GM19395 (cell line): ENCODE measurements at regions not wholly inside any gene's neighbourhood (a gene's known extent, or its start where the extent isn't known, plus 50 kb on each side); places are given as distances from the start of the nearest gene placed in this dataset.
A peak's percentile ranks its signal among the peaks of the same experiment; 100 is the strongest.
"Not testable (repeated sequence)": the region's sequence is repeated elsewhere in the genome, so short reads cannot be mapped to it uniquely, and the experiment has no call there.

ENCODE experiments used
- ATAC-seq: cut with Tn5 transposase; IDR thresholded peaks from one replicate; pipeline ENCODE4 v1.9.1; 2021; ENCODE audit warnings: mild to moderate bottlenecking, moderate library complexity; ENCODE audit not compliant: unreplicated experiment

DNA sequence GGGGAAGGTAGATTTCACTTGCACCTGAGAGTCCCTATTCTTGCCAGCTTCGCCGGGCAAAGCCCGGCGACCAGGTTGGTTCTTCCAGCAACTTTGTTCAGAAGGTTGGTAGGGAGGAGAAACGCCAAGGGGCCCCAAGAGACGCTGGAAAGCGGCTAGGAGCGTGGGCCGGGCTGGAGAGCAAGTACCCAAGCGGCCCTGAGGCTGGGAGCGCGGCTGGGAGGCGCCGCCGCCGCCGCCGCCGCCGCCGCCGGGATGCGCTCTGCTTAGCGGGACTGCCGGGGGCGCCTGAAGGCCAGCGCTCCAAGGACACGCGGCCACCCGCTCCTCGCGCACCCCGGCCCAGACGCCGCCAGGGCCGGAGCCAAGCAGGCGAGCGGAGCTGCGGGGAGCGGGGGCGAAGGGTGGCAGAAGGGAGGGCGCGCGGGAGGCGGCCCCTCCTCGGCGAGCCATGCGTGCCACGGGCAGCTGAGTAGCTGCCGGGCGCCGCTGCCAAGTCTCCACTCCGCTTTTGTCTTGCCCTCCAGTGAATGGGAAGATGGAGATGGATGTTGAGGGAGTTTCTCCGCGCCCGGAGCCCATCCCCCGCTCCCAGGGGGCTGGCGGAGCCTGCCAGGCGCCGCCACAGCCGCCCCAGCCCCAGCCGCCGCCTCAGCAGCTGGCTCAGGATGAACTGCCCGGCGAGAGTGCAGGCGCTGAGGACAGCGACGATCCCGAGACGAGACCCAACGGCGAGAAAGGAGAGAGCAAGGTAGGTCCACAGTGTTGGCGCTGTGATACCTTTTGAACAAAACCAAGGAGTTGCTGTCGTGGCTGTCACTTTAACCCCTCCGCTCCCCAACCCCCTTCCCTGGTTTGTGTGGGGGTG is 227.4 kb upstream of the AZI2 start:
- ATAC-seq = no peak

DNA sequence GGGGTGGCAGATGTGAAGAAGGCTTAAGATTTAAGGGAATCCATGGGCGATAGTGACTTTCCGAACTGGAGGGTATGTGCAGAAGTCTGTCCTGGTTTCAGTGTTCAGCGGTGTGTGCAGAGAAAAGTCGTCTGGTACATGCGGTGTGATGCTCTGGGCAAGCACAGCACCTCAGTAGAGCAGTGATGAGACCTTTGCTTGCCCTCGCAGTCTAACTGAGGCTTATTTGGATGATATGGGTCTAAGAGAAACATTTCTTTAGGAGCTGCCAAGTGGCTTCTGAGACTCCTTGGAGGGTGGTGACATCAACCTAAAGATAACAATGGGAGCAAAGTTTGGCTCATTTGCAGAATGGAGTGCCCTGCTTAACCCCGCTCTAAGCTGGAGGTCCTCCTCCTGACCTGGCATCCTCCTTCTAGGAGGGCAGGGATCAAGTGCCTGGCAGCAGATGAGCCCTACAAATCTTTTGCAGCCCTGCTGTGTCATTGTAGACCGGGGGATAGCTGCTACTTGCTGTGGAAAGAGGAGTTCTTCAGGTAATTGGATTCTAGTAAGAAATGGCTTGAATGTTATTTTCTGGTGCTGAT is 228.1 kb upstream of the AZI2 start:
- no peak for ATAC-seq

DNA sequence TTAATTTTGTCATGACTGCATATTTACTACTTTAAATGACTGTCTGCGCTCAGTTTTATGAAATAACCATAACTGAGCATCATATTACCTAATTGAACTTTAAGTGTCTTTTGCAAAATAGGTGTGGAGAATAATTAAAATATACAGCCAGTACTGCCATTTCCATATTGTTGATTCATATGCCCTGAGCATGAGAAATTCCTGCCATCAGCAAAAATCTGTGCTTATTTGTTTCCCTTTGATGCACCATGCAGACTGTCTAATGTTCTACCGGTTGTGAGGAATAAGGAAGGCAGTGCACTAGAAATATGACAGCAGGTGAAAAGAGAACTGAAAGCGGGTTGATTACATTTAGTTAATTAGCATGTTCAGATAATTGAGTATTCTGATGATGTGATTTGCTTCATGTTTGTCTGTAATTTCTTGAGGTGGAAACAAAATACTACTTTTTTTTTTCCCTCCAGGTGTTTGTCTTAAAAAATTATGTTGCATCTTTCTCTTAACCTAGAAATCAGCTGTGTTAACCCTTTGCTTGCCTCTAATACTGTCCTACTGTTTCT is 229.4 kb upstream of the AZI2 start:
- ATAC-seq = no peak

DNA sequence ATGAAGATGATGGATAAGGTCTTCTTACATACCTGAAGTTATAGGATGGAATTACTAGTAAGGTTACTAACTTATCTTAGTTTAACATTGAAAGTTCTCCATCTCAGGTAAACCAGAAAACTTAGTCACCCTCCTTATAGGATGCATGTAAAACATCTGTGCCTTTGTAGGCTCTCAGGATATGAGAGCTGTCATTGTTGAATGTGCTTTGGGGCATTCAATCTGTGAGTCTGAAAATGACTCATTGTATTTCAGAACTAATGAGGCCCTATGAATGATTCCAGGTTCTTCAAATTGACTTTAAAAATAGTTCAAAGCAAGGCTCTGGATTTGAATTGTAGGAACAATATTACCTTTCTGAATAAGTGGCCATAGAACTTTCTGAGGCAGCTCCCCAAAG is 237.7 kb upstream of the AZI2 start:
- ATAC-seq = no peak

DNA sequence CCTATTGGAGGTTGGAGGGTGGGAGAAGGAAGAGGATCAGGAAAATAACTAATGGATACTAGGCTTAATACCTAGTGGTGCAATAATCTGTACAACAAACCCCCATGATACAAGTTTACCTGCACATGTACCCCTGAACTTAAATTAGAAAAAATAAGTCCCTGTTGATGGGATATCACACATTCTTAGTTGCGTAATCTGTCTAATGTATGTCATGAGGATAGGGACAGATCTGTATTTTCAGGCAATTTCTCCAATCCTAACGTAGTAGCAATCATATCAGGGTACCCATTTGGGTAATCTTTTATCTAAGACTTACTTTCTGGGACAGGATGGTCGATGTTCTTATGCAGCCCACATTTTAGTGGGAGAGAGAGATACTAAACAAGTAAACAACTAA is 239.1 kb upstream of the AZI2 start:
- ATAC-seq = no peak

DNA sequence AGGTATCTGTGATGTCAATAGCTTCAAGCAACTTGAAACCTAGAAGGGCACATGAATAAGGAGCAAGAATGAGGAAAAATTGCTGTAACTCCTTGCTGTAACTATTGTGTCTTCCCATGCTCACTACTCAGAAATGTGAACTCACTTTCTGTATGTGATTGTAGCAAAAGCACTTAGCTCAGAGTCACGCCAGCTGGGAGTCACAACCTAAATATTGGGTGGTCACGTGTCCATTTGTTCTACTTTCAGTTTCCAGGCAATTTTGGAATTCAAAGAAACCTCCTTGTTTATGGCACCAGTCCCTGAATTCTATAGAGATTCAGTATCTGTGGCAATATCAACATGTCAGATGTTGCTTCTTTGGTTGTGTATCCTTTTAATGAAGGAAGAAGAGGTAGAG is 241.6 kb upstream of the AZI2 start:
- ATAC-seq = no peak

DNA sequence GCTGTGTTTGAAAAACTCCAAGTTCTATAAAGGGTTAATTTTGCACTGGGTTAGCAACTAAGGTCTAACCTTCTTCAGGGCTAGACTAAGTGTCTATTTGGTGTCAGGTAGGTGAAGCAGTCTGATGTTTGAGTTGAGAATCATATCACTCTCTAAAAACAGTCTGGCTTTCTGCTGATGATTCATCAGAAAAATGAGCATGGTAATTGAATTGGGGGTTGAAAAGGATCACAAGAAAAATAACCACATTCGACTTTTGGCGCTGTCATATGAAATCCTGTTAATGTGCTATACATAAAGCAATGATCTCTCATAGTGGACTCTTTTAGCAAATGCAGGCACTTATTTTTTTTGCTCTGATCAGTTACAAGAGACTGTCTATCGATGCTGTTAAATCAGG is 242.2 kb upstream of the AZI2 start:
- no peak for ATAC-seq

DNA sequence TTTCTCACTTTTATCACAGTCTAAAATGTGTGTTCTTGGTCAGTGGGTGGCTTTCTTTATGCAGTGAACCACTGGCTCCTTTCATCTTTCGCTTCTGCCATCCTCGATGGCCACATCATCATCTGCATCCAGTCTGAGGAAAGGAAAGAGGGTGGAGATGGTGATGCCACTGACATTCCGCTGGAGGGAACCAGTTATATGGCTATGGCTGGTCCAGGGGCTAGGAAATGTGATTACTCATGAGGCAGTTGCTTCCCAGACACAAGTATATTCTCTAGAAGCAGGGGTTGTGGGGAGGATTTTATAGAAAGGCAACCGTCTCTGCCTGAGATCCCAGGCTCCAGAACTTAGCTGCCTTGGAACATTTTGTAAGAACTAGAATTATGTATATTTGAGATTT is 246.7 kb upstream of the AZI2 start:
- no peak for ATAC-seq

DNA sequence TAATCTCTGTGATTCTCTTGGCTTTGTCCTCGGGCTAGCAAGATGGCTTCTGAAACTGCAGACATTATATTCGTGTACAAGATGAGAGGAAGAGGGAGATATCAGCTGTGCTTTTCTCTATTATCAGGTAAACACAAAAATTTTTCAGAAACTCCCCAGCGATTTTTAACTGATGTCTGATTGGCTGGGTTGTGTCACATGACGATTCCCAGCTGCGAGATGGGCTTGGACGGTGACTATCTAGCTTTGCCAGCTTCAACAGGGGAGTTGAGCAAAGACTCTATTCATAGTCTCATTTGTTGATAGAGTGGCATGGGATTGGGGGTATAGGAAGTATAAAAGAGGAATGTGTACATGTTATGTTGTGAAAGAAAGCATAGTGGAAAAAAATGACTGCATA is 248.8 kb upstream of the AZI2 start:
- ATAC-seq = no peak

DNA sequence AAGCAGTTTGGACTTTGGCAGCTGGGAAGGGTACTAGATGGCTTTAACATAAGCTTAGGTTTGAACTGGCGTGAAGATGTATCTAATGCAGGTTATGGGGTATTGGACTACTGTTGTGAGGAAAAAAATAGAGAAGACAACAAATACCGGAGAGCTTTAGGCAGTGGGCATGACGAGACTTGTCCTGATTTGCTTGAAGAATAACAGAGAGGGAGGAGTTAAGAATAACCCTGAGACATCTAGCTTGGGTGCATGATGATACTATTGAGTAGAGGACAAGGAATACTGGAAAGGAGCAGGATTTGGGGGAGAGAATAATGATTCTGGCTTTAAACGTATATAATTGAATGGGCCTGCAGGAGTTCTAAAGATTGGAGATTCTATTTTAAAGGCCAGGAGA is 249.5 kb upstream of the AZI2 start:
- ATAC-seq = no peak

DNA sequence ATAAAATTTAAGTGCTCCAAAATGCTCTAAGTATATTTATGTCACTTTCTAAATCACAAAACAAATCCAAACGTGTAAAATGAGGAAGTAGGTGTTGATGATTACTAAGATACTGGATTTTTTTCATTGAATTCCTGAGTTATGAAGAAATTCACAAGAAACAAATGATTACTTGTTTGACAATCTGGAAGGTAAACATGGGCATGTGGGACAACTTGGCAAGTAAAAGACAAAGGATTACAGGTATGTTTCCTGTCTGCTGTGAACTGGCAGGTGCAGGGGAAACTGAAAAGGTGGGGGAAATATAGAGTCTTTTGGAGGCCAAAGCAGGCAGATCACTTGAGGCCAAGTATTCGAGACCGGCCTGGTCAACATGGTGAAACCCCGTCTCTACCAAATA is 252.7 kb upstream of the AZI2 start:
- no peak for ATAC-seq

DNA sequence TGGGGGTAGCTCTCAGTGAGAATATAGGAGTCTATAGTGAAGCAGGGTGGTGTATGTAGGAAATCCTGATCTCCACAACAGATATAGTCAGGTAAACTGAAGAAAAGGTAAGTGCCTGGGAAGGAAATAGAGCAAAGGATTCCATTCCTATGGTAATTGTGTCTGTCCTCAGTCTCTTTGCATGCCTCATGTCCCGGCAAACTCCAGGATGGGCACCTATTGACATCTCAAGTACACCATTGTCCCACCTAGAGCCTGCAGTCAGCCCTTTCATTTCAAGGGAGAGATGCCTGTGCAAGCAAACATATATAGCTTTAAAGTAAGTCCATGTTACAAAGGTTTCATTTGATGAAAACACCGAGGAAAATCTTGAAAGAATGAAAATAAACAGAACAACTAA is 257.7 kb upstream of the AZI2 start:
- ATAC-seq = no peak

DNA sequence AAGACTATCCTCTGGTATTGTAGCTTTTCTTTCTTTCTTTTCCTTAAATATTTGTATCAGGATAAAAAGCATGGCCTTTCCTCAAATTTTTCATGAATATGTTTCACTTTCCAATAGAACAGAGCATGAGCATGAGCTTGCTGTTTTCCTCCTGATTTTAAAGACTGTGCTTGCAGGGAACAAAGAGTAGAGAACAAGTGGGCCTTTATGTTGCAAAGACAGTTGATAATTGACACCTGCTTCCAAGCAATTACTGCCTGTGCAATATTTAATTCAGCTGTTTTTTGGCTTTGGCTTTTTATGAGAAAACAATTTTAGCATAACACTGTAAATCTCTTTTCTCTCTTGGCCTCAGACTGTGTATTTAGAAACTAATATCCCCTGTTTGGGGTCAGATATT is 263.6 kb upstream of the AZI2 start:
- no peak for ATAC-seq

DNA sequence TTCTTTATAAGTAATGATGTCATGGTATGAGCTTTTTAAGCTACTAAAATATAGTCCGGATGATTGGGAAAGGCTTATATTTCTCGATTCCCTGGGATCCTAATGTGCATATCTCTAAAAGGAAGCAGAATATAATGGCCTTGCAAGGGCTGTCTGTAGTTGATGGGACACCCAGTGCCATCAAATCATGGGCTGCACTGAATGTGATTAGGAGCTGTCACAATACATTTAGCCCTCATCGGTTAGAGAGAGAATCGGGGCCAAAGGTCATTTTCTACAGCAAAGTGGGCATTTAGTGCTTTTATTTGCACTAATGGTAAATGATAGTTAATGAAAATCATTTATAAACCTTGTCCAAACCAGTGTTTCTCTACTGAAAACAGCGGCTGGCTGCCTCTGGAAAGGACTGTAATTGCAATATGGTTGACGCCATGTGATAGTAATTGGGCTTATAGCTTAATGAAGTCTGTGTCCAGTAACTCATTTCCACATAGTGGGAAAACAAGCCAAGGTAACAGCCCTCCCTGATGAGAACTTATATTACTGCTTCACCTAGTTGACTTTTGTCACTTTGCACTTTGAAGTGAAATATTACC is 265.0 kb upstream of the AZI2 start:
- no peak for ATAC-seq

DNA sequence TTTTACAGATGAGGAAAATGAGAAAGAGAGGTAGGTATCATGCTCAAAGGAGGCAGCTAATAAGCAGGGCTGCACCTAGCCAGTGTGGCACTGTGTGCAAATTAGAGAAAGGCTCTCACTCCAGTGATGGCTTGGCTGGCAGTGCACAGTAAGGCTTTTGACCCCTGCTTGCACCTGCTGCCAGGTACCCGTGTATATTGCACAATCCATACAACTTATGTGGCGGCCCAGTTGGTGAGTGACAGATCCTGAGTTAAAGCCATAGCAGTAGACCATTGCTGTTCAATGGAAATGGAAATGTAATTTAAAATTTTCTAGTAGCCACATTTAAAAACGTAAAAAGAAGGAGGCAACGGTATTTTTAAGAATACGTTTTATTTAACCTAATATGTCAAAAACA is 266.4 kb upstream of the AZI2 start:
- ATAC-seq = no peak

DNA sequence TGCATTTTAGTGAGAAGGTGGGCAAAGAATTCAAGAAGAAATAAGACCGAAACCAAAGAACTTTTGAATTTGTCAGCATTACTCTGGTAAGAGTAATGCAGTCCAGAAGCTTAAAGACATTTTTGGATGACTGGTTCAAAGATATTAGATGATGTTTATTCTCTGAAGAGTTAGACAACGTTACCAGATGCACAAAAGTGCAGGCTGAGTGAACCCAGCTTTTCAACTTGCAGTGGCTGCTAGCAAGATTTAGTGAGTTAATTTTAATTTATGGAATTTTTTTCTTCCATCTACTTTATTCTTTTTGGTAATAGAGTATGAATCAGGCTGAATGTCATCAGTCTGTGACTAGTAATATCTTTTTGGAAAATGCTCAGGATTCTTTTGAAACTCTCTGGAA is 267.3 kb upstream of the AZI2 start:
- ATAC-seq = no peak

DNA sequence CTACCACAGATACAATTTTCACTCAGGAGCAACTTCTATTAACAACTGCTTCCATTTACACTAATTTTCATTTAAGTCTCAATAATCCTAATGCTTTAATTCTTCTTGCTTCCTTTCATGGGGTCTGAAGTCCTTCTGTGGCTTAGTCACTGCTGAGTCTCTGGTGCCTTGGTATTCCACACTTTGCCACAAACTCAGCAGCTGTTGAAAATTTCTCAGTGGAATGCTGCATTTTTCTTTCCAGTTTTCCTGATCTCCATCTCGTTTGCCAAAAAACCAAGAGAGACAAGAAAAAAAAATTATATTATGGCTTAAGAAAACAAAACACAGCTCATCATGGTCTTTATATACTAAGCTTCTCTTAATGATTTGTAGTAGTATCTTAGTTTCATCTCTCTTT is 269.2 kb upstream of the AZI2 start:
- no peak for ATAC-seq

DNA sequence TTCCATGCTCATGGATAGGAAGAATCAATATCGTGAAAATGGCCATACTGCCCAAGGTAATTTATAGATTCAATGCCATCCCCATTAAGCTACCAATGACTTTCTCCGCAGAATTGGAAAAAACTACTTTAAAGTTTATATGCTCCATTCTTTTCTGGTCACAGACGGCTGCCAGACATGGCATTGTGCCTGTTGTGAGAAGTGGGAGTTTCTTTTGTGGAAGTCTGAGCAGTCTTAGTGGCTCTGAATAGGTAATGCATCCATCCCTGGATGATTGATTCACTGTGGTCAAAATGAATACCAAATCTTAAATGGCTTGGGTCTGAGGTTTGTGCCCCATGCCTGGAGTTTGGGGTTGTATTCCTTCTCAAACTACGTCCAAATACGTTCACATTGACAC is 274.5 kb upstream of the AZI2 start:
- no peak for ATAC-seq

DNA sequence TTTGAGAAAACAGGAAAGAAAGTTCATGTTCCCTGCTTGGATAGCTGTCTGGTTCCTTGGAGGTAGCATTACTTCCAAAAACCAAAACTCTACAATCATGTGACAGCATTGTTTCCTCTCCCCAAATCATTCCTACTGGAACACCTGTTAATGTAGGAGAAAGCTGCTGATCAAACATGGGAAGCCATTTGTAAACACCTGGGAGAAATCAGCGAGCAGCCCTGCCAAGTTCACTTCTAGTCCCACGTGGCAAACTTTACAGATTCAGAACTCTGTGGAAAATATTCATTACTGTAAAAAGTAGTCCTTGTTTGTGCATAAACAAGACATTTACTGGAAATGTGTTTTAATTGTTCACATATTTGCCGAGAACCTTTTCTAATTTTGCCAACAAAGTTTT is 275.5 kb upstream of the AZI2 start:
- no peak for ATAC-seq

DNA sequence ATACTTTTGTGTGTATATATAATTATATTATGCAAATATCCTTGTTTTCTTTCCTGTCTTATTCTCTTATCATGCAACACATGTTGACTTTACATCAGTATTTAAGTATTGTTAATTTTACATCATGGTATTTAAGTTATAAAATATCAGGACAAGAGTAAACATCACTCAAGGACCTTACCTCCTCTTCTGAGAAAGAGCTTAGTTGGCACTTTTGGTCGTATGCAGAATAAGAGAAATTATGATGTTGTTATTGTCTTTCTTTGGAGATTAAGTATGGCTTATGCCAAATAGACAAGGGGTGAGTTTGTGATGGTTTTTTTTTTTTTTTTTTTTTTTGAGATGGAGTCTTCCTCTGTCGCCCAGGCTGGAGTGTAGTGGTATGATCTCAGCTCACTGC is 279.2 kb upstream of the AZI2 start:
- ATAC-seq = not testable (repeated sequence)

DNA sequence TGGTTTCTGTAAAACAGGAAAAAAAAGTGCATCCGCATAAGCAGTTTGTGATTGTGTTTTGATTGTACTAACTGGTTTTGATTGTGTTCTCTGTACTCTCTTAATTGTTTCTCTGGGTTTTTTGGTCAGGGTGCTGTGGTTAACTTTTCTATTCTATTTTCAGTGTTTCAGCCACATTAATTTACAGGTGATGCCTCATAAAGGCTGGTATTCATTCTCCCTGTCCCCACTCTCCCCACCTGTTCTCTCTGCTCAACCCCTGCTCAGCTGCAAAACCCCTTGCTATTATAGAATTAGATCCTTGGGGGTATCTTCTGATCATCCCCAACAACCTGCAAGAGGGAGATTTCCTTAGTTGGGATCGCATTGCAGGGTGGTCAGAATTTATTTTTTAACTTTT is 285.4 kb upstream of the AZI2 start:
- ATAC-seq = no peak

DNA sequence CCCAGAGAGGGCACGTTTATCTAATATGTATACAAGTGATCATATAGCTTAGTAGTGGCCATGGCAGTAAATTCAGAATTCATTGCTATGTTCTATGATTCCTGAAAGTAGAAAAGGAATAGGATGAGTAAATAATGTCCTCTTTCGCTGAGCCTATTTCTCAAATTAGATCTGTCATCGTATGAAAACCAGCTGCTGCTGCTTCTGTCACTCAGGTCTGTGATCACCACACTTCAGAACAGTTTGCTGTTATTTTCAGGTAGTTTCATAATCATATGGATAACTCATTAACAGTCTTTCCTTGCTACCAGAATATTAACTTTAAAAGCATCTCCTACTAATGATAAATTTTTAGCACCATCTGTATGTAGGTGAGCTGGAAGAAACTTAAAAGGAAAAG is 289.1 kb upstream of the AZI2 start:
- ATAC-seq = peak; percentile 77
